Mammary epithelial cell (primary cell): ENCODE measurements at regions not wholly inside any gene's neighbourhood (a gene's known extent, or its start where the extent isn't known, plus 50 kb on each side); places are given as distances from the start of the nearest gene placed in this dataset.

ENCODE experiments used
- EZH2 ChIP-seq: IDR thresholded peaks from 2 replicates; pipeline ENCODE4 v1.6.1; 2012; ENCODE audit warnings: low read length, inconsistent platforms, borderline replicate concordance
- TF ChIP-seq, protein P1 (sequence below), 2 donors: IDR thresholded peaks in 1 of 2; conservative IDR thresholded peaks in 1 of 2; 2 replicates each; pipeline ENCODE4 v1.5.1; 2011 to 2012; ENCODE audit warnings: inconsistent platforms in 2 of 2, low read length in 2 of 2, mild to moderate bottlenecking in 2 of 2, control low read depth in 1 of 2, low read depth in 1 of 2; ENCODE audit not compliant: insufficient read depth in 1 of 2; ENCODE audit errors: extremely low read depth in 1 of 2

DNA sequence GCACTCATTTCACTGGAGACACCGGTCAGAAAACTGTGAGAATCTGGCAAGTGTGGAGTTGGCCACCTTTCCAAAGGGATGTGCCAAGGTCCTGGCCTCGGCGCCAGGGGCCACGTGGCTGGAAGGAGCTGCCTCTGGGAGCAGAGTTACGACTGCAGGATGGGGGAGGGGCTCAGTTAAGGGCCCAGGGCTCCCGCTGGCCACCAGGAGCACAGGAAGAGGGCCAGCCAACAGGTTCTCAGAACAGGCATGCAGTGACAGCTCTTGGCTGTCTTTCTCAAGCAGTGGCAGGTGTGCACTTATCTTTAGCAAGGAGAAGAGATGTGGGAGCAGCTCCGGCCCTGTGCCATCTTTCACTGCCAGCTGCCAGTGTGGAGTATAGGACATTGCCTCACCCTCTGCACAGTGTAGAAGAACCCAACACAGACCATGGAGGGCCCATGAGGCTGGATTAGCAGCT is 115.9 kb upstream of the RBPJ start:
- TF ChIP-seq, protein P1, sequence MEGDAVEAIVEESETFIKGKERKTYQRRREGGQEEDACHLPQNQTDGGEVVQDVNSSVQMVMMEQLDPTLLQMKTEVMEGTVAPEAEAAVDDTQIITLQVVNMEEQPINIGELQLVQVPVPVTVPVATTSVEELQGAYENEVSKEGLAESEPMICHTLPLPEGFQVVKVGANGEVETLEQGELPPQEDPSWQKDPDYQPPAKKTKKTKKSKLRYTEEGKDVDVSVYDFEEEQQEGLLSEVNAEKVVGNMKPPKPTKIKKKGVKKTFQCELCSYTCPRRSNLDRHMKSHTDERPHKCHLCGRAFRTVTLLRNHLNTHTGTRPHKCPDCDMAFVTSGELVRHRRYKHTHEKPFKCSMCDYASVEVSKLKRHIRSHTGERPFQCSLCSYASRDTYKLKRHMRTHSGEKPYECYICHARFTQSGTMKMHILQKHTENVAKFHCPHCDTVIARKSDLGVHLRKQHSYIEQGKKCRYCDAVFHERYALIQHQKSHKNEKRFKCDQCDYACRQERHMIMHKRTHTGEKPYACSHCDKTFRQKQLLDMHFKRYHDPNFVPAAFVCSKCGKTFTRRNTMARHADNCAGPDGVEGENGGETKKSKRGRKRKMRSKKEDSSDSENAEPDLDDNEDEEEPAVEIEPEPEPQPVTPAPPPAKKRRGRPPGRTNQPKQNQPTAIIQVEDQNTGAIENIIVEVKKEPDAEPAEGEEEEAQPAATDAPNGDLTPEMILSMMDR (conservative IDR thresholded peaks at IDR 0.05 in 1 of 2, IDR thresholded peaks at IDR 0.05 in 1 of 2; ENCODE audit: extremely low read depth in 1 of 2, insufficient read depth in 1 of 2, low read depth in 1 of 2, low read length in 2 of 2) = no peak
- no peak for TF ChIP-seq EZH2
